ENCODE measurements at regions not wholly inside any gene's neighbourhood (a gene's known extent, or its start where the extent isn't known, plus 50 kb on each side); places are given as distances from the start of the nearest gene placed in this dataset.

DNA sequence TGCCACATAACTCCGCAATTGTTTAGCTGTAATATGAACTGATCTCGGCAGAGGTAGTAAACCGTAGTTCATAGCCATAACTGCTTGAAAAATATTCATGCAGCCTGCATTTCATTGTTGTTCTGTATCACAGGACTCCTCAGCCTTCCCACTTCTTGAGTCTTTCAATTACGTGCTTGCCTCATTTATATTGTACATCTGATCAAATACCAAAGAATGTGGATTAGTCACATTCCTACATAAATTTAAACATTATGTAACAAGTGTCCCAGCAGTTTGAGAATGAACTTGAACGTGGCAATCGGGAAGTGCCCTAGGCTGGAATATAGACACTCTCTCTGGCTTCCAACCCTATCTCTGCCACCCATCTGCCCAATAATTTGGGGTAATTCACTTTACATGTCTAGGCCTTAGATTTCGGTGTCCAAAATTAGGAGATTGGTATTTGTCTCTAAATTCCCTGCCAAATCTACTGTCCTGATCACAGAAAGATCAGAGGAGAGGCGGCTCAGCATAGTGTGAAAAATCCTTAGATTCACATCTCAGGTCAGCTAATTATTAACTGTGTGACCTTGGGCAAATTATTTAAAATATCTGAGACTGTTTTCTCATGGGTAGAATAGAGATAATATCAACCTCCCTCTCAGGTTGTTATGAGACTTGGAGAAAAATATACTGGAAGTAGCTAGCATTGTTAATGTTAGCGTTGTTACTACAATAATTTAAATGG is 215.1 kb upstream of the RFX3 start:
- TF ChIP-seq, protein P1, sequence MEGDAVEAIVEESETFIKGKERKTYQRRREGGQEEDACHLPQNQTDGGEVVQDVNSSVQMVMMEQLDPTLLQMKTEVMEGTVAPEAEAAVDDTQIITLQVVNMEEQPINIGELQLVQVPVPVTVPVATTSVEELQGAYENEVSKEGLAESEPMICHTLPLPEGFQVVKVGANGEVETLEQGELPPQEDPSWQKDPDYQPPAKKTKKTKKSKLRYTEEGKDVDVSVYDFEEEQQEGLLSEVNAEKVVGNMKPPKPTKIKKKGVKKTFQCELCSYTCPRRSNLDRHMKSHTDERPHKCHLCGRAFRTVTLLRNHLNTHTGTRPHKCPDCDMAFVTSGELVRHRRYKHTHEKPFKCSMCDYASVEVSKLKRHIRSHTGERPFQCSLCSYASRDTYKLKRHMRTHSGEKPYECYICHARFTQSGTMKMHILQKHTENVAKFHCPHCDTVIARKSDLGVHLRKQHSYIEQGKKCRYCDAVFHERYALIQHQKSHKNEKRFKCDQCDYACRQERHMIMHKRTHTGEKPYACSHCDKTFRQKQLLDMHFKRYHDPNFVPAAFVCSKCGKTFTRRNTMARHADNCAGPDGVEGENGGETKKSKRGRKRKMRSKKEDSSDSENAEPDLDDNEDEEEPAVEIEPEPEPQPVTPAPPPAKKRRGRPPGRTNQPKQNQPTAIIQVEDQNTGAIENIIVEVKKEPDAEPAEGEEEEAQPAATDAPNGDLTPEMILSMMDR (IDR thresholded peaks at IDR 0.05; ENCODE audit: borderline replicate concordance, extremely low read depth, low read length, poor library complexity, severe bottlenecking): no peak
- no peak for TF ChIP-seq EZH2 (IDR thresholded peaks at IDR 0.05; ENCODE audit: borderline replicate concordance, low read depth, low read length, severe bottlenecking)
